ENCODE measurements at regions not wholly inside any gene's neighbourhood (a gene's known extent, or its start where the extent isn't known, plus 50 kb on each side); places are given as distances from the start of the nearest gene placed in this dataset.
"Not testable (repeated sequence)": the region's sequence is repeated elsewhere in the genome, so short reads cannot be mapped to it uniquely, and the experiment has no call there.

- DNase-seq (ENCODE audit: low read depth in 1 of 2, low spot score in 1 of 2) = no peak
- H3K27ac ChIP-seq = no peak overlapping the region
- TF ChIP-seq, protein P1, sequence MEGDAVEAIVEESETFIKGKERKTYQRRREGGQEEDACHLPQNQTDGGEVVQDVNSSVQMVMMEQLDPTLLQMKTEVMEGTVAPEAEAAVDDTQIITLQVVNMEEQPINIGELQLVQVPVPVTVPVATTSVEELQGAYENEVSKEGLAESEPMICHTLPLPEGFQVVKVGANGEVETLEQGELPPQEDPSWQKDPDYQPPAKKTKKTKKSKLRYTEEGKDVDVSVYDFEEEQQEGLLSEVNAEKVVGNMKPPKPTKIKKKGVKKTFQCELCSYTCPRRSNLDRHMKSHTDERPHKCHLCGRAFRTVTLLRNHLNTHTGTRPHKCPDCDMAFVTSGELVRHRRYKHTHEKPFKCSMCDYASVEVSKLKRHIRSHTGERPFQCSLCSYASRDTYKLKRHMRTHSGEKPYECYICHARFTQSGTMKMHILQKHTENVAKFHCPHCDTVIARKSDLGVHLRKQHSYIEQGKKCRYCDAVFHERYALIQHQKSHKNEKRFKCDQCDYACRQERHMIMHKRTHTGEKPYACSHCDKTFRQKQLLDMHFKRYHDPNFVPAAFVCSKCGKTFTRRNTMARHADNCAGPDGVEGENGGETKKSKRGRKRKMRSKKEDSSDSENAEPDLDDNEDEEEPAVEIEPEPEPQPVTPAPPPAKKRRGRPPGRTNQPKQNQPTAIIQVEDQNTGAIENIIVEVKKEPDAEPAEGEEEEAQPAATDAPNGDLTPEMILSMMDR (IDR thresholded peaks at IDR 0.05; ENCODE audit: low read depth, low read length) = no peak
- H3K9me3 ChIP-seq (ENCODE audit: low read depth) = no peaks in the 10 kb centered on the region
- H3K4me1 ChIP-seq (ENCODE audit: low read depth) = peaks cover 4% of the 10 kb centered on the region
- H3K27me3 ChIP-seq = no peaks in the 10 kb centered on the region
- H3K36me3 ChIP-seq = no peaks in the 10 kb centered on the region
- H3K4me3 ChIP-seq = peak overlapping the region; percentile 61
Observed at GRCh38 chr9:14992516-14992915, 82.3 kb upstream of the FREM1 start.

DNA sequence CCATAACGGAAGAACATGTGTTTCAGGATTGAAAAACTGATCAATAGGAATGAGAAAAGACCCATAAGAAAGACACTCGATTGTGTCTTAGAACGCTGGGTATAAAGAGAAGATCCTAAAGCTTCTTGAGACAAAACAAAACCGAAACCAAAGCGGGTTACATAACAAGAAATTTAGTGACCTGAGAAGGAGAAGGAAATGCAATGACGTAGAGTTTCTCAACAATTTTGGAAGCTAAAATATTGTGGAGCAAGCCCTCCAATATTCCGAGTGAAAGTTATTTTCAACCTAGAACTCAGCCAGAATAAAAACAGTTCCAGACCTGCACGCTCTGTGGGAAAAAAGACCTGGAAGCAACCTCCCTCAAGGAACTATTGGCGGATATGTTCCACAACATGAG, 81.9 kb upstream of the FREM1 start:
- H3K4me1 ChIP-seq (ENCODE audit: low read depth) = peaks cover 4% of the 10 kb centered on the region
- TF ChIP-seq, protein P1 (IDR thresholded peaks at IDR 0.05; ENCODE audit: low read depth, low read length) = no peak
- H3K27me3 ChIP-seq = no peaks in the 10 kb centered on the region
- no peak for DNase-seq (ENCODE audit: low read depth in 1 of 2, low spot score in 1 of 2)
- no peak overlapping the region for H3K4me3 ChIP-seq
- no peaks in the 10 kb centered on the region for H3K36me3 ChIP-seq
- no peaks in the 10 kb centered on the region for H3K9me3 ChIP-seq (ENCODE audit: low read depth)
- no peak overlapping the region for H3K27ac ChIP-seq

DNA sequence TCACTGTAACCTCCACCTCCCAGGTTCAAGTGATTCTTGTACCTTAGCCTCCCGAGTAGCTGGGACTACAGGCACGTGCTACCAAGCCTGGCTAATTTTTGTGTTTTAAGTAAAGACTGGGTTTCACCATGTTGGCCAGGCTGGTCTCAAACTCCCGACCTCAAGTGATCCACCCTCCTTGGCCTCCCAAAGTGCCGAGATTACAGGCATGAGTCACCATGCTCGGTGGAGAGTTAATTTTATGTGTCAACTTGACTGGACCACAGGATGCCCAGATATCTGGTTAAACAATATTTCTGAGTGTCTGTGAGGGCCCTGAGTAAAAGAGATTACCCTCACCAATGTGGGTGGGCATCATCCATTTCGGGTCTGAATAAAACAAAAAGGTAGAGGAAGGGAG, 80.4 kb upstream of the FREM1 start:
- DNase-seq (ENCODE audit: low read depth in 1 of 2, low spot score in 1 of 2); H3K9me3 ChIP-seq (ENCODE audit: low read depth); H3K27ac ChIP-seq; H3K36me3 ChIP-seq; H3K27me3 ChIP-seq; H3K4me1 ChIP-seq (ENCODE audit: low read depth); H3K4me3 ChIP-seq: not testable (repeated sequence)

DNA sequence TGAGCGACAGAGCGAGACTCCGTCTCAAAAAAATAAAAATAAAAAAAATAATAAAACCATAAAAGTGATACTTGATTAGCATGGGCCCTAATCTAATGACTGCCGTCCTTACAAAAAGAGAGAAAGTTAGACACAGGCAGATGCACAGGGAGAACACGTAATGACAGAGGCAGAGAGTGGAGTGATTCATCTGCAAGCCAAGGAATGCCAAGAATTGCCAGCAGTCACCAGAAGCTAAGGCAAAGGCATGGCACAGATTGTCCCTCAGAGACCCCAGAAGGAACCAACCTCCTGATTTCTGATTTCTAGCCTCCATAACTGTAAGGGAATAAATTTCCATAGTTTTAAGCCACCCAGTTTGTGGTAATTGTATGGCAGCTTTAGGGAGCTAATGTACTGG, 79.6 kb upstream of the FREM1 start:
- Histone ChIP-seq H3K9me3 (ENCODE audit: low read depth) (no peaks in the 10 kb centered on the region), H3K36me3 (no peaks in the 10 kb centered on the region), H3K27me3 (no peaks in the 10 kb centered on the region), H3K27ac (no peak overlapping the region), H3K4me1 (ENCODE audit: low read depth) (peaks cover 4% of the 10 kb centered on the region), H3K4me3 (no peak overlapping the region)
- DNase-seq (ENCODE audit: low read depth in 1 of 2, low spot score in 1 of 2) = no peak
- TF ChIP-seq, protein P1 (IDR thresholded peaks at IDR 0.05; ENCODE audit: low read depth, low read length) = no peak

DNA sequence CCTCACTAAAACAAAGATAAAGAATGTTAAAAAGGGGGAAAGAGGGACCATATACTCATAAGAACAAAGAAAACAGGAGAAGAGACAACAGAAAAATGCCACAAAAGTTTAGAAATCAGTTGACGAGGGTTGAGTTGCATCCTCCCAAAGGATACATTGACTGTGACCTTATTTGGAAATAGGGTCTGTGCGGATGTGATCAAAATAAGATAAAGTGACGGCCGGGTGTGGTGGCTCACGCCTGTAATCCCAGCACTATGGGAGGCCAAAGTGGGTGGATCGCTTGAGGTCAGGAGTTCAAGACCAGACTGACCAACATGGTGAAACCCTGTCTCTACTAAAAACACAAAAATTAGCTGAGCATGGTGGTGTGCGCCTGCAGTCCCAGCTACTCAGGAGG, 79.1 kb upstream of the FREM1 start:
- H3K27me3 ChIP-seq; H3K36me3 ChIP-seq; H3K4me3 ChIP-seq; H3K9me3 ChIP-seq (ENCODE audit: low read depth); H3K27ac ChIP-seq; H3K4me1 ChIP-seq (ENCODE audit: low read depth): not testable (repeated sequence)
- peak in 1 of 2 donors; percentile 73 for DNase-seq (ENCODE audit: low read depth in 1 of 2, low spot score in 1 of 2)

GRCh38 chr9:14987858-14988257, 77.6 kb upstream of the FREM1 start:
- no peaks in the 10 kb centered on the region for H3K4me1 ChIP-seq (ENCODE audit: low read depth)
- no peaks in the 10 kb centered on the region for H3K27me3 ChIP-seq
- TF ChIP-seq, protein P1 (IDR thresholded peaks at IDR 0.05; ENCODE audit: low read depth, low read length) = no peak
- DNase-seq (ENCODE audit: low read depth in 1 of 2, low spot score in 1 of 2) = no peak
- no peaks in the 10 kb centered on the region for H3K36me3 ChIP-seq
- H3K9me3 ChIP-seq (ENCODE audit: low read depth) = no peaks in the 10 kb centered on the region
- H3K4me3 ChIP-seq = no peak overlapping the region
- no peak overlapping the region for H3K27ac ChIP-seq

GRCh38 chr9:14985419-14985818, 75.2 kb upstream of the FREM1 start:
- Histone ChIP-seq H3K36me3 (no peaks in the 10 kb centered on the region), H3K4me3 (no peak overlapping the region), H3K4me1 (ENCODE audit: low read depth) (no peaks in the 10 kb centered on the region), H3K27me3 (no peaks in the 10 kb centered on the region), H3K27ac (no peak overlapping the region), H3K9me3 (ENCODE audit: low read depth) (no peaks in the 10 kb centered on the region)
- TF ChIP-seq, protein P1 (IDR thresholded peaks at IDR 0.05; ENCODE audit: low read depth, low read length) = no peak
- no peak for DNase-seq (ENCODE audit: low read depth in 1 of 2, low spot score in 1 of 2)

Data from cardiac muscle cell (in vitro differentiated cells and primary cell).